H1 (cell line): ENCODE measurements at regions not wholly inside any gene's neighbourhood (a gene's known extent, or its start where the extent isn't known, plus 50 kb on each side); places are given as distances from the start of the nearest gene placed in this dataset.

Source experiments
- CTCF ChIA-PET: fragments of 300-600 bp; sonication (Branson Sonifier 250); formaldehyde crosslinking; loops from one replicate; lab custom pipeline; 2021; ENCODE audit not compliant: partially characterized antibody; lab: Charles Lee
- POLR2A ChIA-PET: fragments of 300-600 bp; sonication (Branson Sonifier 250); formaldehyde crosslinking; loops from one replicate; lab custom pipeline; 2021; ENCODE audit warnings: inconsistent platforms; ENCODE audit not compliant: partially characterized antibody; lab: Charles Lee
- DNase-seq, 2 experiments: peaks; one replicate each; pipeline versions ENCODE4 v3.0.0 to v3.0.0-alpha.2; 2010 to 2022; ENCODE audit warnings: low spot score in 2 of 2, low read depth in 1 of 2, mixed read lengths in 1 of 2
- FAIRE-seq: peaks from 2 replicates; lab custom pipeline; 2011; peaks lifted over from hg19 to GRCh38; lab: Jason Lieb, UNC
- H2AFZ ChIP-seq: 2 replicates; pipeline ENCODE4 v1.8.1; 2012; ENCODE audit warnings: low read length, inconsistent platforms
- H2AK5ac ChIP-seq: 2 replicates; pipeline ENCODE4 v1.6.1; 2013; ENCODE audit warnings: low read depth, low read length
- H2BK120ac ChIP-seq: replicated peaks from 2 replicates; pipeline ENCODE3; 2013; ENCODE audit warnings: low read depth, low read length, inconsistent platforms
- H2BK12ac ChIP-seq: 2 replicates; pipeline ENCODE4 v1.6.1; 2013; ENCODE audit warnings: low read depth, low read length
- H2BK15ac ChIP-seq: 2 replicates; pipeline ENCODE4 v1.6.1; 2013; ENCODE audit warnings: low read length
- H2BK20ac ChIP-seq: 2 replicates; pipeline ENCODE4 v1.6.1; 2013; ENCODE audit warnings: low read length
- H2BK5ac ChIP-seq: 2 replicates; pipeline ENCODE4 v1.6.1; 2013; ENCODE audit warnings: low read depth, low read length
- H3K14ac ChIP-seq: 2 replicates; pipeline ENCODE4 v1.6.1; 2013; ENCODE audit warnings: inconsistent platforms; ENCODE audit not compliant: insufficient read length
- H3K18ac ChIP-seq: 2 replicates; pipeline ENCODE4 v1.6.1; 2013; ENCODE audit warnings: low read length; ENCODE audit errors: extremely low read depth
- H3K23ac ChIP-seq: 2 replicates; pipeline ENCODE4 v1.6.1; 2013; ENCODE audit warnings: inconsistent platforms; ENCODE audit not compliant: insufficient read length
- H3K23me2 ChIP-seq: 2 replicates; pipeline ENCODE4 v1.6.1; 2013; ENCODE audit warnings: low read depth, low read length
- H3K27ac ChIP-seq: 2 replicates; pipeline ENCODE4 v1.6.1; 2011; ENCODE audit warnings: low read depth, low read length, inconsistent platforms
- H3K27me3 ChIP-seq, 4 experiments: replicated peaks in 1 of 4; 1 replicate in 1 of 4; 2 replicates in 3 of 4; pipeline versions ENCODE4 v1.6.1 to v1.8.1; 2011 to 2013; ENCODE audit warnings: low read length in 3 of 4, mild to moderate bottlenecking in 3 of 4, inconsistent platforms in 2 of 4, mixed read lengths in 2 of 4, moderate library complexity in 1 of 4; ENCODE audit not compliant: control insufficient read depth in 3 of 4, insufficient read depth in 3 of 4; ENCODE audit errors: extremely low read depth in 1 of 4
- H3K36me3 ChIP-seq, 4 experiments: 2 replicates each; pipeline versions ENCODE4 v1.6.1 to v1.8.1; 2011 to 2013; ENCODE audit warnings: mild to moderate bottlenecking in 4 of 4, low read length in 3 of 4, moderate library complexity in 2 of 4, control low read depth in 1 of 4, inconsistent platforms in 1 of 4; ENCODE audit not compliant: insufficient read depth in 4 of 4, control insufficient read depth in 2 of 4
- H3K4ac ChIP-seq: replicated peaks from 2 replicates; pipeline ENCODE3; 2013; ENCODE audit warnings: low read length, low read depth, mixed read lengths, inconsistent platforms; ENCODE audit not compliant: insufficient read length
- H3K4me1 ChIP-seq, 4 experiments: replicated peaks in 1 of 4; 1 replicate in 1 of 4; 2 replicates in 3 of 4; pipeline versions ENCODE4 v1.6.1 to v1.8.1; 2011 to 2013; ENCODE audit warnings: low read length in 3 of 4, inconsistent platforms in 2 of 4, mixed read lengths in 1 of 4; ENCODE audit not compliant: insufficient read depth in 4 of 4, control insufficient read depth in 3 of 4
- H3K4me2 ChIP-seq, 2 experiments: 2 replicates each; pipeline versions ENCODE4 v1.6.1 to v1.8.1; 2011 to 2013; ENCODE audit warnings: low read depth in 2 of 2, low read length in 2 of 2, control low read depth in 1 of 2, inconsistent platforms in 1 of 2, mild to moderate bottlenecking in 1 of 2; ENCODE audit not compliant: insufficient read depth in 1 of 2
- H3K4me3 ChIP-seq, 4 experiments: fragments of 200-600, 300-600 bp in 1 of 4; sonication (generic), shearing (Covaris generic), sonication (Bioruptor Twin) in 1 of 4; 2 replicates each; pipeline versions ENCODE4 v1.5.1 to v1.8.1; 2011 to 2016; ENCODE audit warnings: low read length in 4 of 4, low read depth in 3 of 4, control low read depth in 2 of 4, inconsistent platforms in 2 of 4, mild to moderate bottlenecking in 2 of 4, mixed read lengths in 1 of 4, moderate library complexity in 1 of 4; ENCODE audit not compliant: insufficient read depth in 2 of 4; ENCODE audit errors: extremely low read depth in 1 of 4
- H3K56ac ChIP-seq: replicated peaks from 2 replicates; pipeline ENCODE3; 2013; ENCODE audit warnings: low read depth, mild to moderate bottlenecking, mixed read lengths, low read length, inconsistent platforms; ENCODE audit not compliant: insufficient read length
- H3K79me1 ChIP-seq: 2 replicates; pipeline ENCODE4 v1.6.1; 2013; ENCODE audit warnings: low read depth, low read length, control low read depth
- H3K79me2 ChIP-seq, 2 experiments: 2 replicates each; pipeline versions ENCODE4 v1.6.1 to v1.8.1; 2012 to 2013; ENCODE audit warnings: low read length in 2 of 2, mild to moderate bottlenecking in 2 of 2, inconsistent platforms in 1 of 2; ENCODE audit not compliant: insufficient read depth in 2 of 2, control insufficient read depth in 1 of 2
- H3K9ac ChIP-seq, 4 experiments: replicated peaks in 1 of 4; 1 replicate in 1 of 4; 2 replicates in 3 of 4; pipeline versions ENCODE4 v1.6.1 to v1.8.1; 2011 to 2013; ENCODE audit warnings: low read depth in 3 of 4, low read length in 3 of 4, control low read depth in 2 of 4, mild to moderate bottlenecking in 2 of 4, moderate library complexity in 2 of 4, inconsistent platforms in 1 of 4; ENCODE audit errors: extremely low read depth in 1 of 4
- H3K9me3 ChIP-seq, 2 experiments: 2 replicates each; pipeline versions ENCODE4 v1.6.1 to v1.8.1; 2012 to 2013; ENCODE audit warnings: mild to moderate bottlenecking in 2 of 2, moderate library complexity in 2 of 2, control low read depth in 1 of 2, inconsistent platforms in 1 of 2, low read depth in 1 of 2, low read length in 1 of 2, mixed read lengths in 1 of 2; ENCODE audit not compliant: insufficient read depth in 2 of 2
- H4K20me1 ChIP-seq, 2 experiments: replicated peaks in 1 of 2; 2 replicates each; pipeline versions ENCODE3 to v1.8.1; 2011 to 2013; ENCODE audit warnings: inconsistent platforms in 2 of 2, low read length in 2 of 2, mild to moderate bottlenecking in 1 of 2; ENCODE audit not compliant: insufficient read depth in 2 of 2, control insufficient read depth in 1 of 2
- H4K5ac ChIP-seq: 2 replicates; pipeline ENCODE4 v1.6.1; 2013; ENCODE audit warnings: low read length, low read depth, mixed read lengths, inconsistent platforms; ENCODE audit not compliant: insufficient read length
- H4K8ac ChIP-seq: 2 replicates; pipeline ENCODE4 v1.8.0; 2013; ENCODE audit warnings: mild to moderate bottlenecking, moderate library complexity, low read length, inconsistent platforms; ENCODE audit not compliant: insufficient read depth; ENCODE audit errors: extremely low read depth
- H4K91ac ChIP-seq: replicated peaks from 2 replicates; pipeline ENCODE3; 2013; ENCODE audit warnings: low read length, mixed read lengths, inconsistent platforms; ENCODE audit not compliant: insufficient read length
- BACH1 ChIP-seq: IDR thresholded peaks from 2 replicates; pipeline ENCODE4 v1.6.1; 2012; ENCODE audit warnings: low read length, improper control_type of control experiment
- BCL11A ChIP-seq, 2 experiments: IDR thresholded peaks; one replicate each; pipeline ENCODE4 v1.6.1; 2011; ENCODE audit warnings: low read depth in 2 of 2, low read length in 2 of 2, mild to moderate bottlenecking in 2 of 2
- BRCA1 ChIP-seq: IDR thresholded peaks from 2 replicates; pipeline ENCODE4 v1.6.1; 2012; ENCODE audit warnings: low read depth, low read length, improper control_type of control experiment
- CEBPB ChIP-seq: IDR thresholded peaks from 2 replicates; pipeline ENCODE4 v1.6.1; 2012; ENCODE audit warnings: low read depth, low read length
- EP300 ChIP-seq, 2 experiments: IDR thresholded peaks; 1 replicate in 1 of 2; 2 replicates in 1 of 2; pipeline ENCODE4 v1.6.1; 2011 to 2012; ENCODE audit warnings: low read depth in 2 of 2, low read length in 2 of 2, mild to moderate bottlenecking in 2 of 2, borderline replicate concordance in 1 of 2, inconsistent platforms in 1 of 2, moderate library complexity in 1 of 2
- FOSL1 ChIP-seq: IDR thresholded peaks from 2 replicates; pipeline ENCODE4 v1.6.1; 2011; ENCODE audit warnings: mild to moderate bottlenecking, low read depth, low read length, moderate library complexity; ENCODE audit not compliant: insufficient read depth
- HDAC6 ChIP-seq: IDR thresholded peaks from one replicate; pipeline ENCODE4 v1.7.1; 2012; ENCODE audit warnings: low read depth, mild to moderate bottlenecking, inconsistent platforms, low read length, moderate library complexity
- KDM1A ChIP-seq: fragments of 200-600, 300-600 bp; sonication (generic); IDR thresholded peaks from 2 replicates; pipeline ENCODE4 v1.7.1; 2016; ENCODE audit warnings: mild to moderate bottlenecking, low read length, borderline replicate concordance
- POU5F1 ChIP-seq: IDR thresholded peaks from 2 replicates; pipeline ENCODE4 v1.6.1; 2011; ENCODE audit warnings: low read depth, mild to moderate bottlenecking, low read length, moderate library complexity
- SIRT6 ChIP-seq: IDR thresholded peaks from one replicate; pipeline ENCODE4 v1.7.1; 2012; ENCODE audit warnings: low read length, inconsistent platforms
- SIX5 ChIP-seq: IDR thresholded peaks from 2 replicates; pipeline ENCODE4 v1.6.1; 2011; ENCODE audit warnings: mild to moderate bottlenecking, low read depth, low read length
- WGBS, 2 experiments: shearing (Covaris generic) in 1 of 2; methylation state at CpG; one replicate each; pipeline versions ENCODE4 v1.1.6 to v1.1.7; 2013 to 2015; ENCODE audit warnings: low lambda C conversion rate in 2 of 2, mixed read lengths in 2 of 2, inconsistent platforms in 1 of 2, low coverage in 1 of 2, missing lambda C conversion rate in 1 of 2; ENCODE audit not compliant: insufficient replicate concordance in 2 of 2, insufficient coverage in 1 of 2, insufficient read length in 1 of 2; ENCODE audit errors: extremely low coverage in 1 of 2, missing lambda C conversion rate in 1 of 2; 5-methylcytosine and 5-hydroxymethylcytosine counted together
- TF ChIP-seq, protein P1 (sequence below): IDR thresholded peaks from 2 replicates; pipeline ENCODE4 v1.6.1; 2011; ENCODE audit warnings: low read length, improper control_type of control experiment

GRCh38 chr2:139259422-139260051, 479.3 kb upstream of the NXPH2 start:
- no peak overlapping the region for H3K27ac ChIP-seq
- H4K8ac ChIP-seq: no peak overlapping the region
- no peak overlapping the region for H2BK20ac ChIP-seq
- H3K23me2 ChIP-seq: no peaks in the 10 kb centered on the region
- POLR2A ChIA-PET: no interaction called here
- H2BK120ac ChIP-seq: no peak overlapping the region
- H3K4me3 ChIP-seq: no peak overlapping the region
- no peak overlapping the region for H2BK15ac ChIP-seq
- CTCF ChIA-PET: no interaction called here
- H4K20me1 ChIP-seq: no peaks in the 10 kb centered on the region
- FAIRE-seq (no peak), DNase-seq (no peak)
- no peak overlapping the region for H3K14ac ChIP-seq
- H3K36me3 ChIP-seq: no peaks in the 10 kb centered on the region
- no peak overlapping the region for H3K9ac ChIP-seq
- H3K18ac ChIP-seq: no peak overlapping the region
- H2BK5ac ChIP-seq: no peak overlapping the region
- 86% methylated on average over 5 of the region's 5 CpGs; no CpG with 5 or more reads in 1 of the 2 experiments for WGBS, 2 experiments
- no peak overlapping the region for H4K5ac ChIP-seq
- H3K9me3 ChIP-seq: no peaks in the 10 kb centered on the region
- no peak overlapping the region for H3K23ac ChIP-seq
- H4K91ac ChIP-seq: no peak overlapping the region
- no peak overlapping the region for H2AFZ ChIP-seq
- no peaks in the 10 kb centered on the region for H3K79me1 ChIP-seq
- H3K4me1 ChIP-seq: no peaks in the 10 kb centered on the region
- no peak overlapping the region for H3K56ac ChIP-seq
- no peaks in the 10 kb centered on the region for H3K27me3 ChIP-seq
- no peaks in the 10 kb centered on the region for H3K79me2 ChIP-seq
- H2AK5ac ChIP-seq: no peak overlapping the region
- no peak overlapping the region for H2BK12ac ChIP-seq
- no peak overlapping the region for H3K4ac ChIP-seq
- no peak overlapping the region for H3K4me2 ChIP-seq
- TF ChIP-seq BCL11A (IDR thresholded peaks at IDR 0.05; ENCODE audit: low read depth in 2 of 2, low read length in 2 of 2) (no peak), POU5F1 (no peak), HDAC6 (no peak), EP300 (IDR thresholded peaks at IDR 0.05; ENCODE audit: borderline replicate concordance in 1 of 2, low read depth in 2 of 2, low read length in 2 of 2) (no peak), BRCA1 (no peak), BACH1 (no peak), FOSL1 (no peak), KDM1A (no peak), CEBPB (no peak), SIRT6 (no peak), SIX5 (no peak)
- TF ChIP-seq, protein P1, sequence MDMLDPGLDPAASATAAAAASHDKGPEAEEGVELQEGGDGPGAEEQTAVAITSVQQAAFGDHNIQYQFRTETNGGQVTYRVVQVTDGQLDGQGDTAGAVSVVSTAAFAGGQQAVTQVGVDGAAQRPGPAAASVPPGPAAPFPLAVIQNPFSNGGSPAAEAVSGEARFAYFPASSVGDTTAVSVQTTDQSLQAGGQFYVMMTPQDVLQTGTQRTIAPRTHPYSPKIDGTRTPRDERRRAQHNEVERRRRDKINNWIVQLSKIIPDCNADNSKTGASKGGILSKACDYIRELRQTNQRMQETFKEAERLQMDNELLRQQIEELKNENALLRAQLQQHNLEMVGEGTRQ: no peak
